ENCODE measurements at regions not wholly inside any gene's neighbourhood (a gene's known extent, or its start where the extent isn't known, plus 50 kb on each side); places are given as distances from the start of the nearest gene placed in this dataset.

- H3K9me3 Mint-ChIP-seq = no peaks in the 10 kb centered on the region
- Histone ChIP-seq H3K4me1 (ENCODE audit: insufficient read depth, low read length) (no peaks in the 10 kb centered on the region), H3K27ac (ENCODE audit: low read depth in 1 of 2, low read length in 2 of 2) (no peak overlapping the region), H3K27me3 (ENCODE audit: control insufficient read depth in 1 of 2, insufficient read depth in 2 of 2, low read length in 2 of 2) (no peaks in the 10 kb centered on the region), H3K9me3 (ENCODE audit: control insufficient read depth in 1 of 2, insufficient read depth in 1 of 2, low read length in 2 of 2) (peaks cover 0 to 14% of the 10 kb centered on the region in 2 experiments), H3K4me3 (ENCODE audit: low read length) (no peak overlapping the region), H3K36me3 (ENCODE audit: insufficient read depth, low read length) (no peaks in the 10 kb centered on the region)
- no peak overlapping the region for H3K27ac Mint-ChIP-seq
- no peak overlapping the region for H3K4me3 Mint-ChIP-seq
- ChIA-PET POLR2A (no interaction called here), CTCF (no interaction called here)
- H3K27me3 Mint-ChIP-seq = no peaks in the 10 kb centered on the region
- H3K4me1 Mint-ChIP-seq (ENCODE audit: low read depth) = no peaks in the 10 kb centered on the region
- ATAC-seq (ENCODE audit: poor library complexity) (no peak), DNase-seq (peak in 1 of 14 experiments; percentile 6)
- TF ChIP-seq, protein P1, sequence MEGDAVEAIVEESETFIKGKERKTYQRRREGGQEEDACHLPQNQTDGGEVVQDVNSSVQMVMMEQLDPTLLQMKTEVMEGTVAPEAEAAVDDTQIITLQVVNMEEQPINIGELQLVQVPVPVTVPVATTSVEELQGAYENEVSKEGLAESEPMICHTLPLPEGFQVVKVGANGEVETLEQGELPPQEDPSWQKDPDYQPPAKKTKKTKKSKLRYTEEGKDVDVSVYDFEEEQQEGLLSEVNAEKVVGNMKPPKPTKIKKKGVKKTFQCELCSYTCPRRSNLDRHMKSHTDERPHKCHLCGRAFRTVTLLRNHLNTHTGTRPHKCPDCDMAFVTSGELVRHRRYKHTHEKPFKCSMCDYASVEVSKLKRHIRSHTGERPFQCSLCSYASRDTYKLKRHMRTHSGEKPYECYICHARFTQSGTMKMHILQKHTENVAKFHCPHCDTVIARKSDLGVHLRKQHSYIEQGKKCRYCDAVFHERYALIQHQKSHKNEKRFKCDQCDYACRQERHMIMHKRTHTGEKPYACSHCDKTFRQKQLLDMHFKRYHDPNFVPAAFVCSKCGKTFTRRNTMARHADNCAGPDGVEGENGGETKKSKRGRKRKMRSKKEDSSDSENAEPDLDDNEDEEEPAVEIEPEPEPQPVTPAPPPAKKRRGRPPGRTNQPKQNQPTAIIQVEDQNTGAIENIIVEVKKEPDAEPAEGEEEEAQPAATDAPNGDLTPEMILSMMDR (IDR thresholded peaks at IDR 0.05) = no peak
- intact Hi-C loops (cut with DNase I, micrococcal nuclease) = no loop called here
- H3K36me3 Mint-ChIP-seq (ENCODE audit: low read depth) = no peaks in the 10 kb centered on the region
Measured at GRCh38 chr4:115678425-115678941, 565.1 kb upstream of the NDST4 start.

DNA sequence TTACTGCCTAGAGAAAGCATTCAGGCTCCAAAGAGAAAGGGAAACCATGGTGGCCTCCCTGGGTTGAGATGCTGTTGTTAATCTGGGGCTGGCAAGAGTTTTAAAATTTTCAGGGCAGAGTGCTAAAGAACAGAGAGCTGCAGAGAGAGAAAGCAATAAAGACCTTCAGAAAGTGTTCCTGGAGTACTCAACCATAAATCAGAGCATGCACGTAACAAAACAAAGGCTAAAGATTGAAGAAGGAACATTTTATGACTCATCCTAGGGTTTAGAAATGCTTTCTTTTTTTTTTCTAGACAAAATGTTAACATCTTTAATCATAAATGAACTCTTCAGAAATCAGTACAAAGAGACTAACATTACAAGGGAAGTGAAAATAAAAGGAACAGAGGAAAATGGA lies 562.3 kb upstream of the NDST4 start:
- H3K4me3 Mint-ChIP-seq = no peak overlapping the region
- DNase-seq = no peak
- no peak for ATAC-seq (ENCODE audit: poor library complexity)
- H3K9me3 Mint-ChIP-seq = no peaks in the 10 kb centered on the region
- ChIA-PET POLR2A (no interaction called here), CTCF (no interaction called here)
- H3K4me1 Mint-ChIP-seq (ENCODE audit: low read depth) = no peaks in the 10 kb centered on the region
- no peak overlapping the region for H3K27ac Mint-ChIP-seq
- intact Hi-C loops (cut with DNase I, micrococcal nuclease) = no loop called here
- Histone ChIP-seq H3K4me3 (ENCODE audit: low read length) (no peak overlapping the region), H3K27me3 (ENCODE audit: control insufficient read depth in 1 of 2, insufficient read depth in 2 of 2, low read length in 2 of 2) (no peaks in the 10 kb centered on the region), H3K36me3 (ENCODE audit: insufficient read depth, low read length) (no peaks in the 10 kb centered on the region), H3K27ac (ENCODE audit: low read depth in 1 of 2, low read length in 2 of 2) (no peak overlapping the region), H3K9me3 (ENCODE audit: control insufficient read depth in 1 of 2, insufficient read depth in 1 of 2, low read length in 2 of 2) (peaks cover 0 to 8% of the 10 kb centered on the region in 2 experiments), H3K4me1 (ENCODE audit: insufficient read depth, low read length) (no peaks in the 10 kb centered on the region)
- no peaks in the 10 kb centered on the region for H3K27me3 Mint-ChIP-seq
- no peaks in the 10 kb centered on the region for H3K36me3 Mint-ChIP-seq (ENCODE audit: low read depth)
- TF ChIP-seq, protein P1 (IDR thresholded peaks at IDR 0.05) = no peak

DNA sequence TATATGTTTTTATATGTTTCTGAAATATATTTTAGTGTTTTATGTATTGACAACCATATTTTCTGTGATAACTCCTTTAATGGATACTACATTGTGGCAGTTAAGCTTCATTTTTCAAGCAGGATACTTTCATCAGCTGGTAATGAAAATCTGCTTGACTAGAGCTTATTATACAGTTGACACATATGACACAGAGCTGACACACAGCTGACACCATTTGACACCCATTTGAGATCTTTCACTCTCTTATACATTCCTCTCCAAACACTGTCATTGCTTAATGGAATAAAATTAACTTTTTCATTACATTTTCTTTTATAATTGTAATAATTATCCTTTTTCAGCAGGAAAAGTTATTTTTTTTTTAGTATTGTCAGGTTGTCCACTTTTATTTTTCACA lies 561.1 kb upstream of the NDST4 start:
- intact Hi-C loops (cut with DNase I, micrococcal nuclease) = no loop called here
- CTCF ChIA-PET = no interaction called here
- TF ChIP-seq, protein P1 (IDR thresholded peaks at IDR 0.05) = no peak
- Mint-ChIP-seq H3K36me3 (ENCODE audit: low read depth) (no peaks in the 10 kb centered on the region), H3K27me3 (no peaks in the 10 kb centered on the region), H3K9me3 (no peaks in the 10 kb centered on the region), H3K4me3 (no peak overlapping the region), H3K27ac (no peak overlapping the region), H3K4me1 (ENCODE audit: low read depth) (no peaks in the 10 kb centered on the region)
- no peaks in the 10 kb centered on the region for H3K4me1 ChIP-seq (ENCODE audit: insufficient read depth, low read length)
- H3K27me3 ChIP-seq (ENCODE audit: control insufficient read depth in 1 of 2, insufficient read depth in 2 of 2, low read length in 2 of 2) = no peaks in the 10 kb centered on the region
- DNase-seq (no peak), ATAC-seq (ENCODE audit: poor library complexity) (no peak)
- POLR2A ChIA-PET = no interaction called here
- H3K36me3 ChIP-seq (ENCODE audit: insufficient read depth, low read length) = no peaks in the 10 kb centered on the region
- H3K9me3 ChIP-seq (ENCODE audit: control insufficient read depth in 1 of 2, insufficient read depth in 1 of 2, low read length in 2 of 2) = peaks cover 0 to 8% of the 10 kb centered on the region in 2 experiments
- H3K27ac ChIP-seq (ENCODE audit: low read depth in 1 of 2, low read length in 2 of 2) = no peak overlapping the region
- no peak overlapping the region for H3K4me3 ChIP-seq (ENCODE audit: low read length)
